ENCODE measurements at regions not wholly inside any gene's neighbourhood (a gene's known extent, or its start where the extent isn't known, plus 50 kb on each side); places are given as distances from the start of the nearest gene placed in this dataset.
"Not testable (repeated sequence)": the region's sequence is repeated elsewhere in the genome, so short reads cannot be mapped to it uniquely, and the experiment has no call there.

DNA sequence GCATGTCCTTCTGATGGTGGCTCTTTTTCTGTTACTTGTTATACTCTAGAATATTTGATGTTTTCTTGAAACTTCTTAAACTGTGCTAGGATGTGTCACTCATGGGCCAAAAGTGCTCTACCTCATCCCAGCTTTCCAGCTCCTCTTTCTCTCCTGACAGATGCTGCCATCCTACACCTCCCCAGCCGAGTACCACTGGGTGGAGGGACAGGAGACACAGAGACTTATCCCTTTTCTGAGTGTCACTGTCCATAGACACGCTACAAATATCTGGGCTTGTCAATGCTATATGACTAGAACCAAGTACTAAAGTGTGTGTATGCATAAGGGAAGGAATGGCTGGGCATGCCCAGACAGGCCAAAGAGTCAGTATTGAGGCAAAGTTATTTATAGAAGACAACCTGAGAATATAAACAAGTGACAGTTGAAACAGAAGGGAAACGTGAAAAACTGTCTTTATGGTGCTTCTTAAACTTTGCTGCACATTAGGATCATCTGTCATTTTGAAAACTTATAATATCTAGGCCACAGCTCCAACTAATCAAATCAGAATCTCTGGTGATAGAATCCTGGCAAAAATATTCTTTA, 188.0 kb downstream of the CARTPT start:
- no peak for DNase-seq (ENCODE audit: low read depth)

DNA sequence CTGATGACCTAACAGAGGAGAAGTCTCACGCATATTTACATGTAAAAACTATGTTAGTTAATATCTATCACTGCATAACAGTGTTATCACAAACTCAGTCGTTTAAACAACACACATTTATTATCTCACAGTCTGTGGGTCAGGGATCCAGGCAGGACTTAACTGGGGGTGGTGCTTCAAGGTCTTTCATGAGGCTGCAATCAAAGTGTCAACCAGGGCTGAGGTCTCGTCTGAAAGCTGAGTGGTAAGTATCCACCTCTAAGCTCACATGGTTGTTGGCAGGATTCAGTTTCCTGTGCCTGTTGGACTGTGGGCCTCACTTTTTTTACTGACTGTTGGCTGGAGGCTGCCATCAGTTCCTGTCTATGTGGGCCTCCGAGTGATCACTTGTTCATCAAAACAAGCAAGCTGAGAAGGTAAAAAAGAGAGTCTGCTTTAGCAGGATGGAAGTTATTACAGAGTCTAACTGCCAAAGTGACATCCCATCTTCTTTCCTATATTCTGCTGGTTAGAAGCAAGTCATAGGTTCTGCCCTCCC, 188.6 kb downstream of the CARTPT start:
- DNase-seq (ENCODE audit: low read depth) = no peak

DNA sequence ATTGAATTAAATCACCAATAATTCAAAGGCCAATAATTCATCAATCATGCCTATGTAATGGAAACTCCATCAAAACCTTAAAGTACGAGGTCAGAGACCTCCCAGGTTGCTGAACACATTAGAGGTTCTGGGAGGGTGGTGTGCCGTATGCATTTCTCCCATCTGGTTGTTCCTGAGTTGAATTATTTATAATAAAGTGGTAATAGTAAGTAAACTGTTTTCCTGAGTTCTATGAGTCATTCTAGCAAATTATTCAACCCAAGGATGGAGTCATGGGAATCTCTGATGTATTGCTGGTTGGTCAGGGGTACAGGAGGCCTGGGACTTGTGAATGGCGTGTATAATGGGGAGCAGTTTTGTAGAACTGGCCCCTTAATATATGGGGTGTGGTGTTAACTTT, 191.7 kb downstream of the CARTPT start:
- no peak for DNase-seq (ENCODE audit: low read depth)

DNA sequence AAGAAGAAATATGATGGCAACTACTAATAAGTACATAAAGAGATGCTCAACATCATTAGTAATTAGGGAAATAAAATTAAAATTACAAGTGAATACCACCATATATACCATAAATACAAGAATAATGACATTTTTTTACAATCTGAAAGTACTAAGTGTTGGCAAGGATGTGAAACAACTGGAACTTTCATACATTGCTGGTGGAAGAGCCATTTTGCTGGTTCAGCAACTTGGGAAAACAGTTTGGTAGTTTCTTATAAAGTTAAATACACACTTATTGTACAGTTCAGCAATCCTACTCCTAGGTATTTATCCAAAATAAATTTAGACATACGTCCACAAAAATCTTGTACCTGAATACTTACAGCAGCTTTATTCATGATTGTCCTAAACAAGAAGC, 192.9 kb downstream of the CARTPT start:
- no peak for DNase-seq (ENCODE audit: low read depth)

DNA sequence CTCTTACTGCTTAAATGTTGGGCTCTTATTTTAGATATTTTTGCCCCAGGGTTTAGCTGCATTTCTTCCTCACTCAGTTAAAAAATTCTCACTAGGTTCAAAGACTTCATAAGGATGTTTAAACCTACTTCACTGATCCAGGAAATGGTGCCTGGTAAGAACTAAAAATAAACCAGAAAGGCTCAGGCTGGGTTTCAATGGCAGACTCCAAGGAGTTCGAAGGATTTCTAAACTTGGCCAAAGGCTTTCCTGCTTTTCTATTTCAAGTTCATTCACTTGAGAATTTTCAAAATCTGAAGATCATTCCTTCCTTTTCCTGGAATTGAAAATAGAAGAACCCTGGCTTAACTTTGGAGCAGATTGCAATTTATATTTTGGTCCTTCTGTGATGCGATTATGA, 193.0 kb upstream of the MAP1B start:
- DNase-seq (ENCODE audit: low read depth) = no peak

DNA sequence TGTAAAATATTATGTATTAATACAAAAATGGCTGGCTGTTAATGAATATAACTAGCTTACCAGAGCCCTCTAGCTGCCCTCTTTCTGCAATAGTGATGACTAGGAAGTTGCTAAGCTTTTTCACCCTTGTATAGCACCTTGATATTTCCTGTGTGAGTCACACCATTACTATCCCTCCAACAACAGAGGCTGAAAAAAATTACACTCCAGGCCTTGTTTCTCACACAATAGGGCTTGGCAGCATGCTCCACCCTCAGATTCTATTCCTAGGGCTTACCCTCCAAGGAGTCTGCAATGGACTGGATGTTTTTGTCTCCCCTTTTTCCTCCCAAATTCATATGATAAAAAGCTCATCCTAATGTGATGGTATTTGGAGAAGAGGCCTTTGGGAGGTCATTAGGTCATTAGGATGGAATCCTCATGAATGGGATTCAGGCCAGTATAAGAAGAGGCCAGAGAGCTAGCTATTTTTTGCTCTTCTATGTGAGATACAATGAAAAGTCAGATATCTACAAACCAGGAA, 184.6 kb upstream of the MAP1B start:
- DNase-seq (ENCODE audit: low read depth) = no peak

DNA sequence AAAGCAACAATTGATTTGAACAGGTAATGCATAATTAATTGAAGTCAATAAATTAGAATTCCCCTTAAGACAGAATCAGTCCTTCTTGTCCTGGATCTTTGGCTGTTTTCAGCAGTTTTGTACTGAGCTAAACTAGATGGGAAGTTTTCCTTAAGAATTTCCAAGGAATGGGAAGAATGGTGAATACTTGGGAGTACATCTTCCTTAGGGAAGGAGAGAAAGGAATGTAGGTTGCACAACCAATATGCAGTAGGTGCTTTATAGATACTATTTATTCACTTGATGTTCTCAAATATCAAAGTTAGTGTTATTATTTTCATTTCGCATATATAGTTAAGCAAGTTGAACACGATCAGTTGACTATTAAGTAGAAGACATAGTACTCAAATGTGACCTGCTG, 183.5 kb upstream of the MAP1B start:
- no peak for DNase-seq (ENCODE audit: low read depth)

DNA sequence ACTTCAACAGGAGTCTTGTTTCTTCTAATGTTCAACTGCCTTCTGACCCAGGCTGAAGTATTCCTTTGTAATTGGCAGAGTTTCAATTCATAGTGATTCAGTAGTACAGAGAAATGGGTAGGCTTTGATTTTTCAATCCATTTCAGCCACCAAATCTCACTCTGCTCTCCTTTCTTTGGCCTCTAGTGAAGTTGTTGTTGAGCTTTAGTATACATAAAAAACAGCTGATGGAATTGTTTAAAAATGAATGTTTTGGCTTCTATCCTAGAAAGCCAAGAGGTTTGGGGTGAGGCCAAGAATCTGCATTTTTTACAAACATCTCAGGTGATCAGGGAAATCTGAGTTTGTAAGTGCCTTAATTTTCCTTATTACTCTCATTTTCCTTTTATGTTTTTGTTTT, 182.9 kb upstream of the MAP1B start:
- DNase-seq (ENCODE audit: low read depth) = no peak

DNA sequence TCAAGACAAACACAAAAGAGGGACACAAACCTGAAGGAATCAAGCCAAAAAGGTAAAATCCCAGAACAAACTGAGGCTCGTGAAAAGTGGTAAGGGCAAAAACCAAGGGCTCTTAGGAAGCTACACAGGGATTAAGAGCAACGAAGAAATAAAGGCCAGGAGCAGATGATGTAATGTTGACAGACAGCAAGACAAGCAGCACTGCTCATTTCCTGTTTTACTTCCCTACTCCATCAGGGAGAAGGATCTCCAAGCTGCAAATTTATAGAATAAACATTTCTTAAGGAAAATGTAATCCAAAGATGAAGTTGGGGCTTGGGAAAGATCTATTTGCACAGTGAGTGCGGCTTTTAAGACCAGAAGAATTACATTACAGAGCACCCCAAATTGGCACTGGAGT, 182.3 kb upstream of the MAP1B start:
- DNase-seq (ENCODE audit: low read depth) = no peak

DNA sequence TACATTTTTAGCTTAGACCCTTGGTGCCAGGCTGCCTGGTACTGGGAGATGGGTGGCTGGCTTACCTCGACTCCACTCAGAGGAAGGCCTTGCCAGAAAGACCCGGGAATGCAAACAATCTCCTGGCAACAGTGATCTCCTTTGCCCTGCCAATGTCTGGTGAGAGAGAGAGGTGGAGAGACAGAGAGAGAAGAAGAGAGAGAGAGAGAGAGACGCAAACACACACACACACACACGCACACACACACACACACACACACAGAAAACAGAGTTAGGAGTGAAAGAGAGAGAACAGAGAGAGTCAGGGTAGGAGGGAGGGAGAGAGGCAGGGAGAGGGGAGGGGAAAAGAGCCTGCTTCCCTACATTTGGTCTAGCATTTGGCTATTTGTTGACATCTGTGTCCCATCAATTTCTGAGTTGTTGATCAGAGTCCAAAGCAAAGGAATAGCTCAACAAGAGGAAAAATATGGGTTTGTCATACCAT, 181.6 kb upstream of the MAP1B start:
- DNase-seq (ENCODE audit: low read depth) = no peak

DNA sequence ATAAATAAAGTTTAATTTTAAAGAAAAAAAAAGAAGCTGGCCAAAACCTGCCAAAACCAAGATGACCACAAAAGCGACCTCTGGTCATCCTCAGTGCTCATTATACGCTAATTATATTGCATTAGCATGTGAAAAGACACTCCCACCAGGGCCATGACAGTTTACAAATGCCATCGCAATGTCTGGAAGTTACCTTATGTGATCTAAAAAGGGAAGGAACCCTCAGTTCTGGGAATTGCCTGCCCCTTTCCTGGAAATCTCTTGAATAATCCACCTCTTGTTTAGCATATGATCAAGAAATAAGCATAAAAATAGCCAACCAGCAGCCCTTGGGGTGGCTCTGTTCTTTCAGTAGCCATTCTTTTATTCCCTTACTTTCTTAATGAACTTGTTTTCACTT, 178.3 kb upstream of the MAP1B start:
- DNase-seq (ENCODE audit: low read depth) = no peak

DNA sequence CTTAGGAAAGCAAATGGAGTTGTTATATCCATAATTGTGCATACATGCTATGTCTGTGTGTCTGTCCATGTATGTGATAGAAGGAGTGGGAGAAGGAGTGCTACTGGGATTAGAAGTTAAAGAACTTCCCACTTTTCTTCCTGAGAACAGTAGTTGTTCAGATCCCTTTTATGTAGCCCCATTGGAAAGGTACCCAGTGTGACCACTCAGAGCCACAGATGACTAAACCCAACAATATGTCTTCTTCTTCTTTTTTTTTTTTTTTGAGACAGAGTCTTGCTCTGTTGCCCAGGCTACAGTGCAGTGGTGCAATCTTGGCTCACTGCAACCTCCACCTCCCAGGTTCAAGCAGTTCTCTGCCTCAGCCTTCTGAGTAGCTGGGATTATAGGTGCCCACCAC, 176.7 kb upstream of the MAP1B start:
- DNase-seq (ENCODE audit: low read depth) = not testable (repeated sequence)

DNA sequence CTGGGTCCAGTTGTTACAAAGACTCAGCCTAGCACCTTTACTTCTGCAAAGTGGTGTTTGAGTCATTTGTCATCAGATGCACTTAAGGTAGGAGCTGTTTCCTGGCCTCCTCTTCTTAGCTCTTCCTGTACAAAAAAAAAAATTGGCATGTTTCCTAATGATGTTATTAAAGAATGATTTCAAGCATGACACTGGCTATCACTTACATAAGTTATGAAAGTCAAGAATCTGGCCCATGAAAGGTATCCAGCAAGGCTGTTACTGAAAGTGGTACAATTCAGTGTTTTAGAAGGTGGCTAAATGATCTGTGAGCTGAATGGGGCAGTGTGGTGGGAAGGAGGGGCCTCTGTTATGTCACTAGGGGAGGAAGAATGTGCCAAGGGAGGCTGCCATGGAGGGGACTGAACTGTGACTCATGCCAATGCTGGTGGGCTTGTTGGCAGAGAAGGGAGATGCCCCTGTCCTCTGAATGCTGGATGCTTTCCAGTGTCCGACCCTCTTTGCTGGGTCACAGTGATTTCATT, 175.1 kb upstream of the MAP1B start:
- no peak for DNase-seq (ENCODE audit: low read depth)

DNA sequence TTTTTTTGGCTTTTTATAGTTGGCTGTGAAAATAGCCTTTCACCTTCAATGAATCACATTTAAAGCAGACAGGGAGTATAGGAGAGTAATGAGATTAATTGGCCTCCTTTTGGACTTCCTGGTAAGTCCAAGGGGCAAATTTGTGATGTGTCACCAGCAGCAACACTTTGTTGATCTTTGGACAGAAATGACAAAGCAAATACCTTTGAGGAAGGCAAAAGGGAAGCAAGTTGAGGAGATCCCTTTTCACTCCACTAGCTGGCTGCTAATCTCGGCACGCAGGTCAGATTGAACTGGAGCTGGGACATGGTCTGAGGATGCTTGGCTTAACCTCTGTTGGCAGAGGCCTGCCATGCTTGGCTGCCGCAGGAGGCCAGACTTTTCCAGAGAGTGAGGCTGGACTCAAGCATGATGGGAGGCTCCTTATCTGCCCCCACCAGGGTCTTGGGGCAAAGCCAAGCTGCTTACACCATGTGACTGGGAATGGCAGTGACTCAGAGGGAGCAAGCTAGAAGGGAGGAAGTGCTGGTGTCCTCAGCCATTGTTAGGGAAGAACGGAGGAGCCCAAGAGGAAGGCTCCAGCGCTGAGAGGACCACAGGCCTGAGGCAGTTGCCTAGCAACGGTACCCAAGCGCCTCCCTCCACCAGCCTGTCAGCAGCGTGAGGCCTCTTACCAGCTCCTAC, 174.5 kb upstream of the MAP1B start:
- DNase-seq (ENCODE audit: low read depth) = no peak

DNA sequence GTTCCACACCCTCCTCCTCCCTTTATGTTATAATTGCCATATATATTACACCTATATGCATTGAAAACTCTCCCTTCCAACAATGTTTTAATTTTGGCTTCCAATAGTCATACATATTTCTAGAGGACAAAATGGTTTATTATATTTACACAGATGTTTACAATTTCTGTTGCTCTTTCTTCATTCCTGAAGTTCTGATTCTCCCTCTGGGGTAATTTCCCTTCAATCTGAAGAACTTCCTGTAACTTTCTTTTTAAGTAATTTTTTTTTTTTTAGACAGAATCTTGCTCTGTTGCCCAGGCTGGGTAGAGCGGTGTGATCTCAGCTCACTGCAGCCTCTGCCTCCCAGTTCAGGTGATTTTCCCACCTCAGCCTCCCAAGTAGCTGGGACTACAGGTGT, 173.0 kb upstream of the MAP1B start:
- DNase-seq (ENCODE audit: low read depth) = no peak

DNA sequence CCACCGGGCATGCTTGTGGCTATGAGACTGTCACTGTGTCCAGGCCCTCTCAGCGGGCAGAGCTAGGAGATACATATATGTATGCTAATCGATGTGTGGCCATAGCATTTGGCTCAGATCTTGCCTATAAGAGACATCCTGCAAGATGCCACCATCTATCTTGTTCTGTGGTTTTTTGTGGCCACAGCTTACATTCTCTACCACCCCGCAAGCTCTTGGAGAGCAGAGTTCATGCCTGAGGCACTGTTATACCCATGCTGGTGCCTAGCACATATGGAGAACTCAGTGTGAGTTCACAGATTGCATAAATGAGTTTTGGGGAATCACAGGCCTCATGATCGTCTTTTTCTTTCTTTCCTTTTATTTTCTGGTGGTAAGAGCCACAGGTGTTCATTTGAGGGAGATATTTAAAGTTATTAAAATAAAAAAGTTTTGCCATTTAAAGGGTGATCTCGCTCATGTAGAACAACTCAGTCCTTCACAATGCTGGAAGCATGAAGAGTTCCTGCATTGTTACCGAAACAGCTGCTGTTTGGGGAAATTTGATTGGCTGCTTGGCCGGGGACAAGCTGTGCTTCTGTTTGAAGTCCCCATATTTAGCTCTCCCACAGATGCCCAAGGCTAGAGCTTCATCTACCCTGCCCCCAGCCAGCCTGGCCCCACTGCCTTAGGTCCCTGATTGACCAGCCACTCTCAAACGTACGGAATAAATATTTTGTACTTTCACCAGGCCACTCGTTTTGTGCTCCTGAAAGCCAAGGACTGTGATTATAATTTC, 169.2 kb upstream of the MAP1B start:
- no peak for DNase-seq (ENCODE audit: low read depth)

DNA sequence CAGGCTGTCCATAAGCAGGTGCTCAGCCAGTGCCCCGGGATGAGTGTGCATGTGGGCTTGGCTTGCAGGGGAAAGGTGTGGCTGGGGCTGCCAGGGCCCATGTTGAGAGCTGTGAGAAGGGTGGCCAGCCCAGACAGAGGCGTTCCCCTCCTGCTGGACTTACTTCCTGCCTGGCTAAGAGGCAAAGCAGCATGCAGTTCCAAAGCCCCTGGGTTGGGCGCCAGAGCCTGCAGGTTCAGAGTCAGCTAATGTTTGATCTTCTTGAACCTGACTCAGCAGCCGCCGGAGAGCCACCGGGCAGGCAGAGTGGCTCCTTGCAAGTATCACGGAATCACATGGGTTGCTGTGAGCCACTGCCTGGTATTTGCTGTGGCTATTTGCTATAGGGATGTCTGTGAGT, 168.4 kb upstream of the MAP1B start:
- DNase-seq (ENCODE audit: low read depth) = no peak

DNA sequence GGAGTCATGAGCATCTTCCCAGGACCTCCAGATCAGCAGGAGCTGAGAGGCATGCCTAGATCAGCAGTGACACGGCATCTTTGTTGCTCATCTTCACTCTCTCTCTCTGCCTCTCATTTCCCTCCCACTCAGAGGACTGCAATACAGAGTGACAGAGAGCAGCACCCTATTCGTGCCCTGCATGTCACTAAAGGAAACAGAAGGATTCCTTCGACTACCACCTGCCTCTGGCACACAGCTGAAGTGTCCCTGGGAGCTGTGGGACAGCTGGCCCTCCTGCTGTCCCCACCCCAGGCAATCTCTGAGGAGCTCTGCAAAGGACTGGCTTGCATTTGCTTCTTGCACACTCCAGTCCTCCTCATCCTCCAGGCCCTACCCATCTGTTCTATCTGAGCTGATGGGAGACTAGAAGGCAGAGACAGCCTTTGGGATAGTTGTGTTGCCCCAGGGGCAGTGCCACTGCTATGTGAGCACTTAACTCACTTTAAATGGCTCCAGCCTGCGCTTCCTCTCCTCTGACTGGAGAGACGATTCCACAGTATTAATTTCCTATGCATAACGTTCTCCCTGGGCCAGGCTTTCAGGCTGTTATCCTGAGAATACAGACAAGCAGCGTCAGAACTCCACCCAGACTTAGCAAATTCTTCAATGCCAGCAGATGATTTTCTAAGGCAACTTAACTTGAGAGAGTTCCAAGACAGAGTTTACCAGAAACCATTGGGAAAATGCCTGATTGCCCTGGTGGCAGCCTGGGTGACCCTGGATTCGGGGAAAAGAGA, 167.6 kb upstream of the MAP1B start:
- no peak for DNase-seq (ENCODE audit: low read depth)

DNA sequence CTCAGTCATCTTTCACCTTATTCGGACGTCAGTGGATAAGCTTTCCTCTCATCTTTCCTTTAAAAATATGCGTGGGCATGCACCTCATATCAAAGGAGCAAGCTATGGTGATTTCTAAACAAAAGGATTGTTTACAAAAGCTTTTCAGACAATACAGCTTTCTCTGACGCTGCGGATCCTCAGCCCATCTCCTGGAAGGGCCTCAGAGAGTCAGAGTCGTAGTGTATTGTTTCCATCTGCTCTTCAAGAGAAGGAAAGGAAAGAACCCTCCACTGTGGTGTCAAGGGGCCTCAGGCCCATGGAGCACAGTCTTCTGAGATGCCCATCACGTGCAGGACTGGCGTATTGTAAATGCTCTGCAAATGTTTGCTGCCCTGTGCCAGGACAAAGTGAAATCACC, 163.4 kb upstream of the MAP1B start:
- DNase-seq (ENCODE audit: low read depth) = no peak

DNA sequence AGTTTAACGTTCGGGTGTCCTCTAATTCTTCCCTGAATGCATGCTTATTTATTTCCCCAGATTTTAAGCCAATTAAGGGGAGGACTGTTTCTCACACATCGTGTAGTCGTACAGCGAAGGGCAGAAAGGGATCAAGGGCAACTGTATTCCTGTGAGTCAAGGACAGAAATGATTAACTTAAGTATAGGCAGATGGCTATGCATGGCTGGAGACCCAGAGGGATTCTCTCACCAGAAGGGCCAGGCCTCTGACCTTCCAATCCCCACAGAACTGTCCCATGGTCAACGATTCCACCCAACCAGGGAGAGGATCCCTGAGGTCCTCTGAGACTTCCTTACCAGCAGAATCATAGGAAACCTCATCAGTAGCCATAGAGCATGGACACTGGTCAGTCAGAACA, 161.8 kb upstream of the MAP1B start:
- no peak for DNase-seq (ENCODE audit: low read depth)

DNA sequence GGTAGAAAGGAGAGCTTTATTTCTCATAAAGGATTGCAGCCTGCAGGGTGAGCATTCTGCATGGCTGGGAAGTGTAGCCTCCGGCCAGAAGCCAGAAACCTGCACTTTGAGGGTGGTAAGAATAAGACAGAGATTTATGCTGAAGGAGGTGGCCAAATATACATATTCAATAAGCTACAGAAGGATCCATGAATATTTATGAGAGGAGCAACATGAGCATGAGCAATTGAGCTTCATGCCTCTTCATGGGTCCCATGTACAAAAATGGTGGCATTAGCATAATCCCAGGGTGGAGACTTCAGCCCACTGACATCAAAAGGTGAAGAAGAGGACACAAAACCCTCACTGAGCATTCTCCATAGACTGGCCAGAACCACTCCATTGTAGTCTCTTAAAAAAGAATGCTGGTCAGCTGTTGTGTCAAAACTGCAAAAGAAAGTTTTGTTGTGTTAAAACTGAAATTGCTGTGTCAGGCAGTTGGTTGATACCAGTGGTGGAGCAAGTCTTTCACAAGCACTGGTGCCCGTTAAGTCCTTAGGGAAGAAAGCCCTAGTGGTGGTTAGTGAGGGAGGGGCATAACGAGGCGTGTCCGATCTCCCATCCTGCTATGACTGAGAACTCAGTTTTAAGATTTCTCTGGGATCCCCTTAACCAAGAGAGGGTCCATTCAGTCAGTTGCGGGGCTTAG, 160.8 kb upstream of the MAP1B start:
- DNase-seq (ENCODE audit: low read depth) = no peak
